HCT116 (cell line): ENCODE measurements at regions not wholly inside any gene's neighbourhood (a gene's known extent, or its start where the extent isn't known, plus 50 kb on each side); places are given as distances from the start of the nearest gene placed in this dataset.
A peak's percentile ranks its signal among the peaks of the same experiment; 100 is the strongest.

Experiments
- ATAC-seq: fragments of 200-7000 bp; cut with Tn5 transposase; 2 replicates; pipeline ENCODE4 v1.9.1; 2020; ENCODE audit warnings: mild to moderate bottlenecking, moderate library complexity
- BruUV-seq: library from RNA; stranded (reverse); fragments of 400-500 nt; replicated peaks from 2 replicates; lab custom pipeline; 2021; lab: Mats Ljungman, UMichigan
- CTCF ChIA-PET: fragments of 300-600 bp; sonication (Branson Sonifier 250); formaldehyde crosslinking; loops from one replicate; lab custom pipeline; 2021; ENCODE audit warnings: antibody characterized with exemption; lab: Charles Lee
- POLR2A ChIA-PET: fragments of 300-600, 350-600 bp; sonication (Branson Sonifier 250); formaldehyde crosslinking; loops from one replicate; lab custom pipeline; 2021; ENCODE audit warnings: antibody characterized with exemption; lab: Charles Lee
- RAD21 ChIA-PET, 2 experiments: fragments of 300-600 bp; sonication (Branson Sonifier 250); formaldehyde crosslinking; loops; one replicate each; lab custom pipeline; 2023; ENCODE audit warnings: low total read pairs in 2 of 2; ENCODE audit not compliant: uncharacterized antibody in 2 of 2, unreplicated experiment in 2 of 2, low non-redundant PET in 1 of 2; lab: Charles Lee
- DNase-seq: peaks from one replicate; pipeline ENCODE4 v3.0.0-alpha.2; 2010; ENCODE audit warnings: low read depth, low spot score
- H2AFZ ChIP-seq: fragments of 200-600 bp; shearing (Covaris generic), sonication (generic); 2 replicates; pipeline ENCODE4 v1.6.1; 2017; ENCODE audit warnings: low read depth, mixed run types, mixed read lengths, antibody characterized with exemption, low read length; ENCODE audit not compliant: poor library complexity, severe bottlenecking
- H3K27ac ChIP-seq: 2 replicates; pipeline ENCODE4 v1.5.1; 2012; ENCODE audit warnings: low read depth, low read length
- H3K27me3 ChIP-seq: fragments of 200-600 bp; sonication (generic); 2 replicates; pipeline ENCODE4 v1.6.1; 2016; ENCODE audit warnings: mixed run types, low read length, mixed read lengths; ENCODE audit not compliant: insufficient read depth
- H3K36me3 ChIP-seq, 2 experiments: fragments of 200-500 bp in 1 of 2; fragments of 200-600 bp in 1 of 2; sonication (Bioruptor generic) in 1 of 2; sonication (generic) in 1 of 2; 2 replicates each; pipeline versions ENCODE4 v1.5.1 to v1.6.1; 2014 to 2016; ENCODE audit warnings: low read length in 2 of 2, inconsistent platforms in 1 of 2, mixed read lengths in 1 of 2, mixed run types in 1 of 2; ENCODE audit not compliant: insufficient read depth in 2 of 2, control insufficient read depth in 1 of 2
- H3K4me1 ChIP-seq, 2 experiments: fragments of 200-600 bp in 1 of 2; sonication (generic) in 1 of 2; 2 replicates each; pipeline versions ENCODE4 v1.5.1 to v1.6.1; 2012 to 2017; ENCODE audit warnings: low read length in 2 of 2, inconsistent platforms in 1 of 2, mild to moderate bottlenecking in 1 of 2, mixed read lengths in 1 of 2, mixed run types in 1 of 2, moderate library complexity in 1 of 2; ENCODE audit not compliant: insufficient read depth in 2 of 2, control insufficient read depth in 1 of 2
- H3K4me2 ChIP-seq: fragments of 200-600 bp; sonication (generic); 2 replicates; pipeline ENCODE4 v1.6.1; 2017; ENCODE audit warnings: mixed run types, low read length, mixed read lengths
- H3K4me3 ChIP-seq, 2 experiments: fragments of 200-600 bp in 1 of 2; sonication (generic) in 1 of 2; replicated peaks in 1 of 2; 2 replicates each; pipeline ENCODE4 v1.5.1; 2011 to 2016; ENCODE audit warnings: low read length in 2 of 2, control low read depth in 1 of 2, low read depth in 1 of 2, mild to moderate bottlenecking in 1 of 2, mixed read lengths in 1 of 2, mixed run types in 1 of 2
- H3K79me2 ChIP-seq: fragments of 200-600 bp; sonication (generic); 2 replicates; pipeline ENCODE4 v1.6.1; 2017; ENCODE audit warnings: mild to moderate bottlenecking, mixed run types, low read length, moderate library complexity, mixed read lengths; ENCODE audit not compliant: insufficient read depth
- H3K9ac ChIP-seq: fragments of 200-600 bp; sonication (generic); 2 replicates; pipeline ENCODE4 v1.6.1; 2016; ENCODE audit warnings: low read length, mixed read lengths
- H3K9me2 ChIP-seq: fragments of 200-600 bp; sonication (generic), shearing (Covaris generic); 2 replicates; pipeline ENCODE4 v1.6.1; 2017; ENCODE audit warnings: mixed run types, mild to moderate bottlenecking, moderate library complexity; ENCODE audit not compliant: insufficient read depth
- H3K9me3 ChIP-seq, 2 experiments: fragments of 200-500 bp in 1 of 2; fragments of 200-600 bp in 1 of 2; sonication (Bioruptor generic) in 1 of 2; sonication (generic) in 1 of 2; 2 replicates each; pipeline ENCODE4 v1.6.1; 2014 to 2017; ENCODE audit warnings: low read length in 2 of 2, mixed read lengths in 2 of 2, inconsistent platforms in 1 of 2, low read depth in 1 of 2, mild to moderate bottlenecking in 1 of 2, mixed run types in 1 of 2, moderate library complexity in 1 of 2; ENCODE audit not compliant: control insufficient read depth in 1 of 2, insufficient read depth in 1 of 2
- H4K20me1 ChIP-seq: fragments of 200-600 bp; sonication (generic), shearing (Covaris generic); 2 replicates; pipeline ENCODE4 v1.6.1; 2017; ENCODE audit warnings: mixed run types, mild to moderate bottlenecking, moderate library complexity; ENCODE audit not compliant: insufficient read depth
- ATF3 ChIP-seq: IDR thresholded peaks from 2 replicates; pipeline ENCODE4 v1.6.1; 2012
- CTCF ChIP-seq, 3 experiments: fragments of 200-600 bp in 1 of 3; sonication (generic) in 1 of 3; IDR thresholded peaks in 2 of 3; conservative IDR thresholded peaks in 1 of 3; 2 replicates each; pipeline ENCODE4 v1.5.1; 2012 to 2017; ENCODE audit warnings: low read depth in 2 of 3, low read length in 2 of 3, antibody characterized with exemption in 1 of 3, borderline replicate concordance in 1 of 3, control low read depth in 1 of 3, mild to moderate bottlenecking in 1 of 3, mixed read lengths in 1 of 3, mixed run types in 1 of 3, moderate library complexity in 1 of 3; ENCODE audit not compliant: insufficient read depth in 1 of 3
- EGR1 ChIP-seq: IDR thresholded peaks from 2 replicates; pipeline ENCODE4 v1.6.1; 2012; ENCODE audit warnings: low read depth
- ELF1 ChIP-seq: IDR thresholded peaks from 2 replicates; pipeline ENCODE4 v1.6.1; 2012; ENCODE audit warnings: low read depth, borderline replicate concordance
- EZH2 ChIP-seq: fragments of 200-600 bp; sonication (generic); IDR thresholded peaks from 2 replicates; pipeline ENCODE4 v1.6.1; 2017; ENCODE audit warnings: antibody characterized with exemption, mixed run types
- FOSL1 ChIP-seq: IDR thresholded peaks from 2 replicates; pipeline ENCODE4 v1.6.1; 2012; ENCODE audit warnings: low read depth
- JUND ChIP-seq: IDR thresholded peaks from 2 replicates; pipeline ENCODE4 v1.6.1; 2012
- POLR2A ChIP-seq: IDR thresholded peaks from 2 replicates; pipeline ENCODE4 v1.7.0; 2011; ENCODE audit warnings: borderline replicate concordance; ENCODE audit not compliant: insufficient read depth, insufficient read length; ENCODE audit errors: extremely low read depth
- POLR2AphosphoS5 ChIP-seq: IDR thresholded peaks from 2 replicates; pipeline ENCODE4 v1.6.1; 2011; ENCODE audit warnings: mild to moderate bottlenecking, low read depth, low read length, moderate library complexity
- RAD21 ChIP-seq: IDR thresholded peaks from 2 replicates; pipeline ENCODE4 v1.6.1; 2012; ENCODE audit warnings: low read depth, mild to moderate bottlenecking
- REST ChIP-seq: IDR thresholded peaks from 2 replicates; pipeline ENCODE4 v1.6.1; 2012; ENCODE audit warnings: low read depth
- SIN3A ChIP-seq: IDR thresholded peaks from 2 replicates; pipeline ENCODE4 v1.6.1; 2012; ENCODE audit warnings: low read depth
- SP1 ChIP-seq: IDR thresholded peaks from 2 replicates; pipeline ENCODE4 v1.6.1; 2012; ENCODE audit warnings: low read depth
- SRF ChIP-seq: IDR thresholded peaks from 2 replicates; pipeline ENCODE4 v1.6.1; 2012; ENCODE audit warnings: low read depth
- TCF7L2 ChIP-seq: IDR thresholded peaks from 2 replicates; pipeline ENCODE4 v1.7.0; 2011; ENCODE audit warnings: borderline replicate concordance, inconsistent platforms; ENCODE audit not compliant: insufficient read depth, insufficient read length; ENCODE audit errors: extremely low read depth
- YY1 ChIP-seq: IDR thresholded peaks from 2 replicates; pipeline ENCODE4 v1.6.1; 2011; ENCODE audit warnings: low read length, low read depth, moderate library complexity, mild to moderate bottlenecking; ENCODE audit not compliant: insufficient replicate concordance; ENCODE audit errors: extremely low read depth
- ZNF274 ChIP-seq: fragments of 200-500 bp; sonication (Bioruptor generic); IDR thresholded peaks from 2 replicates; pipeline ENCODE4 v1.6.1; 2014; ENCODE audit warnings: mild to moderate bottlenecking, low read depth, low read length, inconsistent platforms
- intact Hi-C: fragments of 100-400 bp; cut with micrococcal nuclease; formaldehyde crosslinking; loops from 2 replicates; pipeline ENCODE4 v1.10.0; 2022

GRCh38 chr6:44668391-44668930, 281.0 kb downstream of the CDC5L start:
- Histone ChIP-seq H4K20me1 (no peaks in the 10 kb centered on the region), H3K4me2 (no peak overlapping the region), H2AFZ (no peak overlapping the region), H3K4me3 (no peak overlapping the region), H3K4me1 (peaks cover 17 to 34% of the 10 kb centered on the region in 2 experiments), H3K36me3 (no peaks in the 10 kb centered on the region), H3K9ac (no peak overlapping the region), H3K9me3 (no peaks in the 10 kb centered on the region), H3K27ac (no peak overlapping the region), H3K9me2 (no peaks in the 10 kb centered on the region), H3K27me3 (no peaks in the 10 kb centered on the region), H3K79me2 (no peaks in the 10 kb centered on the region)
- peak; percentile 2; the same call in 1 of the 2 replicates for ATAC-seq
- ChIA-PET RAD21 (no interaction called here), CTCF (interaction anchor here (0.8 to 2.1 kb wide), 9 partner anchors 9 to 1254 kb away, joined by 3 to 10 read pairs (median 7); no protein-coding TSS in a partner anchor), POLR2A (interaction anchor here (1.3 kb wide), 1 partner anchor 9 kb away, joined by 3 read pairs; no protein-coding TSS in a partner anchor)
- intact Hi-C loops: no loop called here
- TF ChIP-seq ATF3 (no peak), RAD21 (no peak), SRF (no peak), EZH2 (no peak), REST (no peak), SIN3A (no peak), SP1 (no peak), TCF7L2 (no peak), CTCF (IDR thresholded peaks at IDR 0.05 in 2 of 3, conservative IDR thresholded peaks at IDR 0.05 in 1 of 3; ENCODE audit: borderline replicate concordance in 1 of 3, insufficient read depth in 1 of 3, low read depth in 2 of 3, low read length in 2 of 3) (no peak; a peak in 1 of 6 replicates), FOSL1 (no peak), EGR1 (no peak), JUND (no peak), POLR2A (no peak), POLR2AphosphoS5 (no peak), ZNF274 (no peak), YY1 (no peak), ELF1 (no peak)
- no peak for DNase-seq
- BruUV-seq: no TSS peak
